ENCODE measurements at regions not wholly inside any gene's neighbourhood (a gene's known extent, or its start where the extent isn't known, plus 50 kb on each side); places are given as distances from the start of the nearest gene placed in this dataset.

GRCh38 chr16:85173146-85173980, 61.1 kb upstream of the CIBAR2 start:
- no peak for TF ChIP-seq POLR2A (IDR thresholded peaks at IDR 0.05)
- TF ChIP-seq, protein P1, sequence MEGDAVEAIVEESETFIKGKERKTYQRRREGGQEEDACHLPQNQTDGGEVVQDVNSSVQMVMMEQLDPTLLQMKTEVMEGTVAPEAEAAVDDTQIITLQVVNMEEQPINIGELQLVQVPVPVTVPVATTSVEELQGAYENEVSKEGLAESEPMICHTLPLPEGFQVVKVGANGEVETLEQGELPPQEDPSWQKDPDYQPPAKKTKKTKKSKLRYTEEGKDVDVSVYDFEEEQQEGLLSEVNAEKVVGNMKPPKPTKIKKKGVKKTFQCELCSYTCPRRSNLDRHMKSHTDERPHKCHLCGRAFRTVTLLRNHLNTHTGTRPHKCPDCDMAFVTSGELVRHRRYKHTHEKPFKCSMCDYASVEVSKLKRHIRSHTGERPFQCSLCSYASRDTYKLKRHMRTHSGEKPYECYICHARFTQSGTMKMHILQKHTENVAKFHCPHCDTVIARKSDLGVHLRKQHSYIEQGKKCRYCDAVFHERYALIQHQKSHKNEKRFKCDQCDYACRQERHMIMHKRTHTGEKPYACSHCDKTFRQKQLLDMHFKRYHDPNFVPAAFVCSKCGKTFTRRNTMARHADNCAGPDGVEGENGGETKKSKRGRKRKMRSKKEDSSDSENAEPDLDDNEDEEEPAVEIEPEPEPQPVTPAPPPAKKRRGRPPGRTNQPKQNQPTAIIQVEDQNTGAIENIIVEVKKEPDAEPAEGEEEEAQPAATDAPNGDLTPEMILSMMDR (IDR thresholded peaks at IDR 0.05), result peak in 1 of 3 experiments; percentile 4
